GM13977 (cell line): ENCODE measurements at regions not wholly inside any gene's neighbourhood (a gene's known extent, or its start where the extent isn't known, plus 50 kb on each side); places are given as distances from the start of the nearest gene placed in this dataset.

ENCODE experiments used
- DNase-seq: peaks from one replicate; pipeline ENCODE4 v3.0.0; 2012; ENCODE audit warnings: low spot score
- in situ Hi-C: fragments of 300-500 bp; cut with MboI; formaldehyde crosslinking; loops from one replicate; pipeline ENCODE4 v1.12.0; 2022; ENCODE audit warnings: low sequenced_read_pairs, low pct_unique_long_range_greater_than_20kb, mixed read lengths, inconsistent platforms; ENCODE audit not compliant: unreplicated experiment
- TF ChIP-seq, protein P1 (sequence below): IDR thresholded peaks from 2 replicates; pipeline ENCODE4 v1.5.1; 2012; ENCODE audit warnings: mild to moderate bottlenecking, control low read depth; ENCODE audit not compliant: insufficient read depth; ENCODE audit errors: extremely low read depth, missing control alignments

DNA sequence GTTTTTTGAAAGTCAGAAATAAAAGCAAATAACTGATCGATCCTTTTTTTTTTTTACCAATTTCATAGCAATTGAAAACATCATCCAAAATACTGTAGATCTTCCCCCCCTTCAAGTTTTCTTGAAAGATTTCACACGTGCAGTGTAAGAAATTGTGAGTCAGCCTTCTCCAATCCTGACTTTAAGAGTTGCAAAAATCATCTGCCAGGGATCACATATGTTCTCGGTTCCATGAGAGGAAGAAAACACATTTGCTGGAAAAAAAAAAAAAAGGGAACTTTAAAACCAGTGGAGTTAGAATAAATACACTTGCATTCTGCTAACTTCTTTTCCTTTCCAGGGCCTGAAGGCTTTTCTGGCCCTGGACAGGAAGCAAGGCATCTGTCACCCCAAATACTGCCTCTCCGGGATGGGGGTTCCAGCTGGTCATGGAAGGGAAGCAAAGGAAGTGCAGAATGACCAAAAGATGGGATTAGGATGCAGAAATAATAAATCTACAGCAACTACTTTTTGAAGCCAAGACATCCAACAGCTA, 198.4 kb upstream of the KIAA1217 start:
- DNase-seq: no peak
- in situ Hi-C loops: no loop called here
- TF ChIP-seq, protein P1, sequence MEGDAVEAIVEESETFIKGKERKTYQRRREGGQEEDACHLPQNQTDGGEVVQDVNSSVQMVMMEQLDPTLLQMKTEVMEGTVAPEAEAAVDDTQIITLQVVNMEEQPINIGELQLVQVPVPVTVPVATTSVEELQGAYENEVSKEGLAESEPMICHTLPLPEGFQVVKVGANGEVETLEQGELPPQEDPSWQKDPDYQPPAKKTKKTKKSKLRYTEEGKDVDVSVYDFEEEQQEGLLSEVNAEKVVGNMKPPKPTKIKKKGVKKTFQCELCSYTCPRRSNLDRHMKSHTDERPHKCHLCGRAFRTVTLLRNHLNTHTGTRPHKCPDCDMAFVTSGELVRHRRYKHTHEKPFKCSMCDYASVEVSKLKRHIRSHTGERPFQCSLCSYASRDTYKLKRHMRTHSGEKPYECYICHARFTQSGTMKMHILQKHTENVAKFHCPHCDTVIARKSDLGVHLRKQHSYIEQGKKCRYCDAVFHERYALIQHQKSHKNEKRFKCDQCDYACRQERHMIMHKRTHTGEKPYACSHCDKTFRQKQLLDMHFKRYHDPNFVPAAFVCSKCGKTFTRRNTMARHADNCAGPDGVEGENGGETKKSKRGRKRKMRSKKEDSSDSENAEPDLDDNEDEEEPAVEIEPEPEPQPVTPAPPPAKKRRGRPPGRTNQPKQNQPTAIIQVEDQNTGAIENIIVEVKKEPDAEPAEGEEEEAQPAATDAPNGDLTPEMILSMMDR: no peak

DNA sequence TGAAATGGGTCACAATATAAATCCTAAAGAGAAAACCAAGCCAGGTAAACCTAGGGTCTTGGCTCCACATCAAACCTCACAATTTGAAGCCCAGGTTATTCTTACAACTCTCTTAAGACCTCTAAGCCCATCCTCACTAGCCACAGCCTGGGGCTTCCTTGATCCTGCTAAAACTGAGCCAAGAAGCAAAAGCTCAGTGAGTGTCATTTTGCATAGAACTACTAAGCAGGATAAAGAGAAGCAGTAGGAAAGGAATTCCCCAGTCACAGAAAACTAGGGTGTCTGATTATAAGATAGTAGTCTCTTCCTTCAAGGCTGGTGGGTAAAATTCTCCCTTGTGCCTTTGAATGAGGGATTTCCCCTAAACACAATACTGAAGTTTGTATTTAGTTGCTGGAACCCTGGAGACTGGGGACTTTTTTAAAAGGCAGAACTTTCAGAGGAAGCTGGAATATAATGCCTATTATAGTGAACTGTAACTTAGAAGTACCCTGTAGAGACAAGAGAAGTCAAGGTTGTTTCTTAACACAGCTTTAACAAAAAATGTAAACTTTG, 196.6 kb upstream of the KIAA1217 start:
- in situ Hi-C loops: no loop called here
- TF ChIP-seq, protein P1: no peak
- no peak for DNase-seq

DNA sequence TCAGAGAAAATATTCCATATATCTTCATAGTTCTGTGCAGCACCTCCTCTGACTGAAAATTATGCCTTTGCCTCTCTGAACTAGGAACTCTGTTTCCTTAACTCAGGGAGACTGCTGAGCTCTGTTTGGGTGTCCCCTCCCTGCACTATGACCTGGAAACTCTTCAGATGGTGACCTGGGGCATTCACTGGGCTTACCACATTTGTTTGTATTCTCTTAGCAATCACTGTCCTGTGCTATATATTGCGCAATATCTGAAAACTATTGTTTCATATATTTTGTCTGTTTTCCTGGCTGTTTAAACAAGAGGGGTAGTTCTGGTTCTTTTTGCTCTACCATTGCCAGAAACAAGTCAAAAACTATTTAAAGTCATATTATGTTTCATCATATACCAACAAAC, 181.8 kb upstream of the KIAA1217 start:
- DNase-seq: no peak
- TF ChIP-seq, protein P1: no peak
- in situ Hi-C loops: no loop called here

DNA sequence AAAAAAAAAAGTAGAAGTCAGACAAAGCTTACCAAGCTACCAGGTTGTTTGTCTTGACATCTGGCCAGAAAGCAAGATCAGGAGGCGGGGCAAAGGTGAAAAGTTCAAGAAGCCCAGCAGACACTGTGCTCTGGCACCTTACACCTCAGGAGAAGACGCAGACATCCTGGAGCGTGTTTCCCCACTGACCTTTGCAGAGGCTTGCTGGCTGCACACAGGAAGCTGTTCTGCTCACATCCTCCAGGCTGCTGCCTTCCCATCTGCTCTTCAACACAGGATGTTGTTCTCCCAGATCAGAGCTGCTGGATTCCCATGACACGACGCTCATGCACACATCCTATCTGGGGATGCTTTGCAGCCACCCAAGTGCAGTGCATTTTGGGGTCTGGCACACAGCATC, 174.4 kb upstream of the KIAA1217 start:
- TF ChIP-seq, protein P1: no peak
- in situ Hi-C loops: no loop called here

DNA sequence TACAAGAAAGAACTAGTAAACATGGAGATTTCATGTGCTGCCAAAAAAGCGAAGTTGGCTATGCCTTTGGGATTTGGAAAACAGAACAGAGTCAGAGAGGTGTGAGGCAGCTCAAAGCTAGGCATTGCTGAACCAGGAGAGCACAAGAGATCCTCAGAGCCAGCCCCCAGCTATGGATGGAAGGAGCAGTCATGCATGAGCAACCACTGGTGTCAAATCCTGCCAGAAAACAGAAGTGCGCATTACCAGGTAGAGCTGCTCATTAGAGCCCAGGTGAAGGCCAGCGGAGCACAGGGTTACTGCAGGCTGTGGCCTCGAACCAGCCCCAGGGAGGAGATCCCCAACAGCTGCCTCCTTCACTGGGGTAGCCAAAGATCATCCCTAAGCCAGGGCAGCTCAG, 173.2 kb upstream of the KIAA1217 start:
- TF ChIP-seq, protein P1: no peak
- DNase-seq: no peak
- in situ Hi-C loops: no loop called here

More for the DNA sequence above, 174.4 kb upstream of the KIAA1217 start:
- no peak for DNase-seq

DNA sequence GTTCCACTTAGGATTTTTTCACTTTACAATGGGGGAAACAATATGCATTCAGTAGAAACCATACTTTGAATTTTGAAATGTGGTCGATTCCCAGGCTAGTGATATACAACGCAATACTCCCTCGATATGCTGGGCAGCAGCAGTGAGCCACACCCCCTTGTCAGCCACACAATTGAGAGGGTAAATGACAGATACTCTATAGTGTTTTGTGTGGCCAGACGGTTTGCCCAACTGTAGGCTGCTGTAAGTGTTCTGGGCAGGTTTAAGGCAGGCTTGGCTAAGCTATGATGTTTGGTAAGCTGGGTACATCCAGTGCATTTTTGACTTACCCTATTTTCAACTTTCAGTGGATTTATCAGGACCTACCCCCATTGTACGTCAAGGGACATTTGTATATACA, 169.6 kb upstream of the KIAA1217 start:
- TF ChIP-seq, protein P1: no peak
- in situ Hi-C loops: no loop called here
- no peak for DNase-seq
